HG02798 (cell line): ENCODE measurements at regions not wholly inside any gene's neighbourhood (a gene's known extent, or its start where the extent isn't known, plus 50 kb on each side); places are given as distances from the start of the nearest gene placed in this dataset.
"Not testable (repeated sequence)": the region's sequence is repeated elsewhere in the genome, so short reads cannot be mapped to it uniquely, and the experiment has no call there.

Experiments used
- ATAC-seq: cut with Tn5 transposase; IDR thresholded peaks from one replicate; pipeline ENCODE4 v1.9.1; 2021; ENCODE audit warnings: mild to moderate bottlenecking; ENCODE audit not compliant: unreplicated experiment, poor library complexity

- no peak for ATAC-seq
These were observed 50.5 kb upstream of the GRIN2A start for GRCh38 chr16:10232757-10233156.

GRCh38 chr16:10239640-10240039 is 57.4 kb upstream of the GRIN2A start:
- no peak for ATAC-seq

GRCh38 chr16:10240854-10241613 is 58.8 kb upstream of the GRIN2A start:
- ATAC-seq = no peak

- no peak for ATAC-seq
These were observed 59.9 kb upstream of the GRIN2A start for GRCh38 chr16:10242097-10242496.

- no peak for ATAC-seq
These were observed 60.7 kb upstream of the GRIN2A start for GRCh38 chr16:10242916-10243315.

GRCh38 chr16:10245002-10245401 is 62.8 kb upstream of the GRIN2A start:
- no peak for ATAC-seq

GRCh38 chr16:10250137-10250828 is 68.1 kb upstream of the GRIN2A start:
- no peak for ATAC-seq

- no peak for ATAC-seq
These were observed 69.9 kb upstream of the GRIN2A start for GRCh38 chr16:10252155-10252554.

GRCh38 chr16:10253409-10253808 is 71.2 kb upstream of the GRIN2A start:
- ATAC-seq = no peak

GRCh38 chr16:10255728-10256127 is 73.5 kb upstream of the GRIN2A start:
- no peak for ATAC-seq

GRCh38 chr16:10256784-10257641 is 74.8 kb upstream of the GRIN2A start:
- ATAC-seq = peak; percentile 61

- not testable (repeated sequence) for ATAC-seq
These were observed 75.5 kb upstream of the GRIN2A start for GRCh38 chr16:10257642-10258251.

GRCh38 chr16:10258930-10259603 is 76.8 kb upstream of the GRIN2A start:
- ATAC-seq = not testable (repeated sequence)

- no peak for ATAC-seq
These were observed 78.8 kb upstream of the GRIN2A start for GRCh38 chr16:10261077-10261476.

- ATAC-seq = not testable (repeated sequence)
These were observed 79.3 kb upstream of the GRIN2A start for GRCh38 chr16:10261526-10261925.

GRCh38 chr16:10262377-10263132 is 80.3 kb upstream of the GRIN2A start:
- ATAC-seq = no peak

GRCh38 chr16:10265770-10266615 is 83.8 kb upstream of the GRIN2A start:
- no peak for ATAC-seq

- peak; percentile 61 for ATAC-seq
These were observed 84.6 kb upstream of the GRIN2A start for GRCh38 chr16:10266809-10267208.
